GM19438 (cell line): ENCODE measurements at regions not wholly inside any gene's neighbourhood (a gene's known extent, or its start where the extent isn't known, plus 50 kb on each side); places are given as distances from the start of the nearest gene placed in this dataset.
"Not testable (repeated sequence)": the region's sequence is repeated elsewhere in the genome, so short reads cannot be mapped to it uniquely, and the experiment has no call there.

ENCODE experiments used
- ATAC-seq: cut with Tn5 transposase; IDR thresholded peaks from one replicate; pipeline ENCODE4 v1.9.1; 2021; ENCODE audit warnings: low read depth; ENCODE audit not compliant: unreplicated experiment

GRCh38 chr4:163681208-163681821, 186.8 kb downstream of the TMA16 start:
- ATAC-seq: peak; percentile 98

DNA sequence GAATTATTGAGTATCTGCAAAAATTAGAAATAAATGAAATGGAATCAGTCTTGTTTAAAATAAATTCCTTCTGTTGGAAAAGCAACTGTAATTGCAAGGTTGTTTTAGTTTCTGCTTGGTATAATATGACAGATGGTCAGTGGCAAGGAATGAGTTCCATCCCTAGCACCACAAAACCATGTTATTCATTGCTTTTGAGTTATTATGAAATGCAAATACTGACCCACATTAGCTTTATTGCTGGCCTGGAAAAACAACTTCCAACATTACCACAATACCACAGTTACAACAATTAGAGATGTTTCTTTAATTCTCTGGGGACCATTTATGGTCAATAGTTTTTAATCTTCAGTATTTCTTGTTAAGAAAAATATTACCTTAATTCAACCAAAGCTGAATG, 194.4 kb downstream of the TMA16 start:
- ATAC-seq: no peak

- ATAC-seq: no peak
Measured at GRCh38 chr4:163693211-163693610, 198.7 kb downstream of the TMA16 start.

DNA sequence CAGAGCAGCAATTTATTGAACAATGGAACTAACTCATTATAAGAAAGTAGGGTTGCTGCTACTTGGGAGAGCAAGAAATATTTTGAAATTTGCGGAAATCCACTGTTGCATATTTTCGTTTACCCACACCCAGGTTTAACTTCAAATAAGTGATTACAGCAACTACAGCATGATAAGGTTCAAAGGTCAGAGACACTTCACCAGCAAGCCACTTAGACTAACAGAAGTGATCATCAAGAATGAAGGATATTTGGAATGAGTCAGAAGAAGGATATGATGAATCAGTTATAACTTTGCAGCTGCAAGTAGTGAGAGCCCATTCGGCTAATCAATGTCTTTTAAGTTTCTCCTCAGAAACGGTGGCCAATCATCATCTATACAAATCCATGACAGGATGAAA, 199.3 kb downstream of the TMA16 start:
- no peak for ATAC-seq

DNA sequence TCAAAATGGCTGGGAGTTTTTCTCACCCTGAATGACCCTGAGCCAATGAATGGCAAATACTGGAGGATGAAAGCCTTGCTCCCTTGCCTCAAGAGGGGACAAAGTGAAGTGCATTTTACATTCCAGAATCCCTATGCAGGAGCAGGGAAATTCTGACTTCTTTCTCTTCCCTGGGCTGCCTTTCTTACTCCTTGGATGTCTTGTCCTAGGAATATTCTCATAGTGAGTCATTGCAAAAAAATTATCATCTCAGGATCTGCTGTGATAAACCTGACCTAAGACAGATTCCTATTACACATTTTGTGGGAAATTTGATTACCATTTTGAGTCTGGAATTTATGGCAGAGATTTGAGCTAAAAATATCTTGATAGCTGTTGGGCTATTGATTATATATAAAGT, 199.9 kb downstream of the TMA16 start:
- no peak for ATAC-seq

GRCh38 chr4:163697121-163697520, 202.6 kb downstream of the TMA16 start:
- no peak for ATAC-seq

DNA sequence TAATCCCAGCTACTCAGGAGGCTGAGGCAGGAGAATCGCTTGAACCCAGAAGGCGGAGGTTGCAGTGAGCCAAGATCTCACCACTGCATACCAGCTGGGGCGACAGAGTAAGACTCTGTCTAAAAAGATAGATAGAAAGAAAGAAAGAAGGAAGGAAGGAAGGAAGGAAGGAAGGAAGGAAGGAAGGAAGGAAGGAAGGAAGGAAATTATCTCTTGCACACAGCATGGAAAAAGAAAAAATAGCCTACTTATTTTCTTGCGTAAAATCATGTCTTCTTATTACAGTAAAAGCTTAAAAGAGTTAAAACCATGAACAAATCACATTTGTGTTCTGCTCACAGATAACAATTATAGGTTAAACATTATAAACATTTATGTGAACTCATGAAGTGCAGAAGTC, 205.9 kb downstream of the TMA16 start:
- not testable (repeated sequence) for ATAC-seq

DNA sequence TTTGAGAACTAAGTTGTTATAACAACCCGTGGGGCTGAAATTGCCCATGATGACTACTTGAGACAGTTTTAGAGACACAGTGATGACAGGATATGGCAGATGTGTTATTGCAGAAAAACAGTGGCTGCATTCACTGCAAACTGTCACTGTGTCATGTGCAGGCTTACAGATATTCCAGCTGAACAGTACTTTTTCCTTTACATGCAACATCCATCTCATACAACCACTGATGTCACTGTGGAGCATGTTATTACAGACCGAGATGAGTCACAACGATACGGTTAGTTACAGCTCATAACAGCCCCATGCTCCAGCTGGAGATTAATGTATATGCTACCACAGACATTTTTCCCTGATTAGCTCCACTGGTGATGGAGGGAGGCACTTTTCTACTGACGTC, 207.4 kb downstream of the TMA16 start:
- peak; percentile 83 for ATAC-seq

DNA sequence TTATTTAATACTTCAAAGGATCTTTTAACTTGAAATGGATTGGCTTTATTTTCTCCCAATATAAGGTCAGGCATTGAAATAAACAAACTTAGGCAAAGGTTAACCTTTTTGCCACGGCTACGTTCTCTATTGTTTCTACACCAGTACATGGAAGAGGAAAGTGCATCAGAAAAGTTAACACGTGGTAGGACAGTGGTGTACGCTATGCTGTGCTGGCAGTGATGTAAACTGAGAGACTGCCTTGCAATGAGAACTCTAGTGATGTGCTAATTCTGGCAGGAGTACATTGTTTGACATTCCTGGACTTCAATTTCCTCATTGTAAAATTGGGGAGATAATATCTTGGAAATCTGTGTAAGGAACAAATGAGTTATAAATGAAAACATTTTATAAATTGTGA, 208.2 kb downstream of the TMA16 start:
- ATAC-seq: no peak

GRCh38 chr4:163703251-163703650, 208.8 kb downstream of the TMA16 start:
- no peak for ATAC-seq

- no peak for ATAC-seq
Measured at GRCh38 chr4:163707873-163708272, 213.4 kb downstream of the TMA16 start.

GRCh38 chr4:163709601-163710000, 215.1 kb downstream of the TMA16 start:
- ATAC-seq: no peak

- ATAC-seq: no peak
Measured at GRCh38 chr4:163710158-163710557, 215.7 kb downstream of the TMA16 start.

DNA sequence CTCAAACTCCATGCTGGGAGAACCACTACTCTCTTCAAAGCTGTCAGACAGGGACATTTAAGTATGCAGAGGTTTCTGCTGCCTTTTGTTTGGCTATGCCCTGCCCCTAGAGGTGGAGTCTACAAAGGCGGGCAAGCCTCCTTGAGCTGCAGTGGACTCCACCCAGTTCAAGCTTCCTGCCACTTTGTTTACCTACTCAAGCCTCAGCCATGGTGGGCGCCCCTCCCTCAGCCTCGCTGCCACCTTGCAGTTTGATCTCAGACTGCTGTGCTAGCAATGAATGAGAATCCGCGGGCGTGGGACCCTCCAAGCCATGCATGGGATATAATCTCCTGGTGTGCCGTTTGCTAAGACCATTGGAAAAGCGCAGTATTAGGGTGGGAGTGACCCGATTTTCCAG, 230.0 kb downstream of the TMA16 start:
- ATAC-seq: not testable (repeated sequence)

DNA sequence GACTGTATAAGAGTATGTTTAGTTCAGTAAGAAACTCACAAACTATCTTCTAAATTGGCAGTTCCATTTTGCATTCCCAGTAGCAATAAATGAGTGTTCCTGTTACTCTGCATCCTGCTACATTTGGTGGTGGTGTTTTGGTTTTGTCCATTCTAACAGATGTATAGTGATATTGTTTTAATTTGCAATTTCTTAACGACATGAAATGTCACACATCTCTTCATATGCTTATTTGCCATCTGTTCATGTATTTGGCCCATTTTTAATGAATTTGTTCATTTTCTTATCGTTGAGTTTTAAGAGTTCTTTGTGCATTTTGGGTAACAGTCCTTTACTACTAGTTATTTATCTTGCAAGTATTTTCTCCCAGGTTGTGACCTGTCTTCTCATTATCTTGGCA, 232.2 kb downstream of the TMA16 start:
- no peak for ATAC-seq

DNA sequence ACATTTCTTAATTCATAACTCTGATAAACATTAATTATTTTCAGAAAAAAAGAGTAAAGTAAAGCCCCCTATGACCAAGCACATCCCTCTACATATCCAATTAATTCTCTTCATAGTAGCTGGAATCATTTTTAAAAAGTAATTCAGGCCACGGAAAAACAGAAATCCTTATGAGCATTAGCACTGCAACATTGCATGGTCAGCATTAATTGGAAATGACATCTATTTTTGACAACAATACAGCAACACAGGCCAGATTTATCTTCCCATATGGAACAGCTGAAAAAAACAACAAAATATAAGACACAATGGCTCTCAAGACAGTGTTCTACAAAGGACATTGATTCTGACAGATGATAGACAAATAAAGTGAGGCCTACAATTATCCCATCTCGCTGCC, 236.6 kb downstream of the TMA16 start:
- ATAC-seq: no peak

GRCh38 chr4:163732473-163732872, 238.0 kb downstream of the TMA16 start:
- no peak for ATAC-seq

DNA sequence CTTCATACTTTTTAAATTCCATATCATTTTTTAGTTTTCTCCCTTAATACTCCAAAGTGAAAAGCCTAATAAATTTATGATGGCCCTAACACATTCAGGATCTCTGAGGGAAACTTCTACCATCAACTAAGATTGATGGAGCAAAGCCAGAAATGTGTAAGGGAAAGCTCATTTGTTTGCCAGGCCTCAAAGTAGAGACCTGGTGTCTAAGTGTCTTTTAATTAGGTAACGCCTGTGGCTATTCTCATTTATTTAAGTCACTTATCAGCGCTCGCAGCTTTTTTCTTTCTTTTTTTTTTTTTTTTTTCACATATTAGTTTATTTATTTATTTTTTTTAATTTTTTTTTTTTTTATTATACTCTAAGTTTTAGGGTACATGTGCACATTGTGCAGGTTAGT, 242.4 kb downstream of the TMA16 start:
- ATAC-seq: no peak

DNA sequence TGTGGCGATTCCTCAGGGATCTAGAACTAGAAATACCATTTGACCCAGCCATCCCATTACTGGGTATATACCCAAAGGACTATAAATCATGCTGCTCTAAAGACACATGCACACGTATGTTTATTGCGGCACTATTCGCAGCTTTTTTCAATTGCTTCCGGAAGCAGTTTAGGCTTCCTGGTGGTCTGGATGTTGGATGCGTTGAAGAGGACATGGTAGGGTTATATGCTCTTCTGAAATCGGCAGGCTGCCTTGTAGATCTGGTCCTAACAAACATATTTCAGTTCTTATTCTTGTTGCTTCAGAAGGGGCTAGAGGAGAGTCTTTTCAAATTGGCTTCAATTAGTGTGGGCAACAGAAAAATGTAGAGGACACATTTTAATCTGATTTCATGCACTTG, 243.4 kb downstream of the TMA16 start:
- ATAC-seq: not testable (repeated sequence)

DNA sequence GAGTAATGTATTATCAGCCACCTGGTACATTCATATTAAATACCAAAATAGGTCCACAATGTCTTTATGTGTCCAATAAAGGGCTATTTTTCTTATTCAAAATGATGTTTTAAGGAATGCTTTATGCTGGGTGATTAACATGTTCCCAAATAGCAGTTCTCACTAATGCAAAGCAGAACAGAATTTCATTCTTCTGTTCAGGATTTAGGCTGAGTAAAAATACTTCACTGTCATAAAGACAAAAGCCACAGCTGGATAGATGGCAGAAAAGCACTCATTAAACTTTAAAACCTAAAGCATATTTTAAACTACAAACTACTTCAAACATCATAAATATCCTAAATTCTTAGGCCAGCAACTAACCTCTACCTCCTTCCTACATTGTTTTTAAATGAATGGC, 244.0 kb downstream of the TMA16 start:
- no peak for ATAC-seq

GRCh38 chr4:163744861-163745260, 250.4 kb downstream of the TMA16 start:
- peak; percentile 92 for ATAC-seq

DNA sequence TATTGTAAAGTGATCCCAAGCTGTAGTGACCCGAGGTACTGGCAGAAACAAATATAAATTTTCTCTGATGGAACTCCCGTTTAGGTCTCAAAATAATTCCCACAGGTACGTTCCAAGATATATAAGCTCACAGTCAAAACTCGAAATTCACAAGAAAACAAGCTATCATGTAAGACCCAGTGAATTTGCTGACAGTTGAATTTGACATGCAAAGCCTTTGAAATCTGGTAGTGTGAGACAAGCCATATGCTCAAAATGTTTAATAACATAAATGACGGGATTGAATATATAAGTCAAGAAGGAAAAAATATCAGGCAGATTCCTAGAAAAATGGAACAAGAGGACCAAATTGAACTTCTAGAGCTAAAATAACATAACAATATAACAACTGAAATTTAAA, 252.8 kb downstream of the TMA16 start:
- no peak for ATAC-seq

- no peak for ATAC-seq
Measured at GRCh38 chr4:163747886-163748285, 253.4 kb downstream of the TMA16 start.
